GM04504 (cell line): ENCODE measurements at regions not wholly inside any gene's neighbourhood (a gene's known extent, or its start where the extent isn't known, plus 50 kb on each side); places are given as distances from the start of the nearest gene placed in this dataset.

Source experiments
- DNase-seq: peaks from one replicate; pipeline ENCODE4 v3.0.0-alpha.2; 2012; ENCODE audit warnings: low read depth

DNA sequence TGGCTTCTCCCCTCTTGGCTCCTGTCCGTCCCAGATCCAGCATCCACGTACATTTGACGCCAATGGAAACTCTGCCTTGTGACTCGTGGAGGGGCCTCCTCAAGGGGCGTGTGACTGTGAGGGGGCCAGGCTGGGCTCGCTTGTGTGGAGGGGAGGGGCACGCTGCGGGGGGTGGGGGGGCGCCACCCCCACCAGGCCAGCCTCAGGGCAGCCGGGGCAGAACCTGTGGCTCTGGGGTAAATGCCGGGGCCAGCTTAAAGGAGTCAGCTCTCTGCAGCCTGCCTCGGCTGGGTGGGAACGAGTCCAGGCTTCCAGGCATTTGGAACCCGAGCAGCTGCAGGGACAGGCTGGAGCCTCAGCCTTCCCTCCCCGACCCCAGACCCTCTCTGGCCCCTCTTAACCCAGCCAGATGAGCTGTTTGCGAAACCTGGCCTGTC lies 94.1 kb downstream of the SIK1 start:
- no peak for DNase-seq

DNA sequence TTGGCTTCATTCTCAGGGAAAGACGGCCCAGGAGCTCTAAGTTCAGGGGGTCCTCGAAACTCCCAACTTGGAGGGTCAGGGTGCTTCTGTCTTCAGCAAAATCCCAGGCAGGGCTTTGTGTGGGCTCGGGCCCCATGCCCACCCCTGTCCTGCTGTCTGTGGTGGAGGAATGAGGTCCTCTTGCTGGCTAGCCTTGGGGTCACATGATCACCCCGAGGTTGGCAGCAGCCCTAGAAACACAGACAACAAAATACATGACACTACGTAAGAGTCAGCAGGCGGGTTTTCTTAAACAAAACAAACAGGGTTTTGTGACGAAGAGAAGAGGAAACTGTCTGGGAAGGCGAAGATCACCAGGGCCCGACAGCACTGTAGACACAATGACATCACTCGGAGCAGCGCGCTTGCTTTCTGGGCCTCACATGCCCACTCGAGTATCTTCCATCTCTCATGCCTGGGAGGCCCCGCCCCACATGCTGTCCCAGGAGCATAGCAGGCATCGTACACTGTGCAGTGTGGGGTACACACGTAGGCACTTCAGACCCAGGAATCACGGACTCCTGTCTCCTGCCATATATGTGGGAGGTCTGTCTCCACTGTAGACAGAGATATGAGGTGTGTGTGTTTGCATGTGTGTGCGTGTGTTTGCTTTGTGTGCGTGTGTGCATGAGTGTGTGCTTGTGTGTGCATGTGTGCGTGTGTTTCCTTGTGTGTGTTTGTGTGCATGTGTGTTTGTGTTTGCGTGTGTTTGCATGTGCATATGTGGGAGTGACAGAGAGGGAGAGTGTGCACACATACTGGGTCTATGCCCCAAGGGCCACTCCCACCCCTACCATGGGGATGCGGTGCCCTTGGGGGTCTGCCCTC lies 94.7 kb downstream of the SIK1 start:
- no peak for DNase-seq

DNA sequence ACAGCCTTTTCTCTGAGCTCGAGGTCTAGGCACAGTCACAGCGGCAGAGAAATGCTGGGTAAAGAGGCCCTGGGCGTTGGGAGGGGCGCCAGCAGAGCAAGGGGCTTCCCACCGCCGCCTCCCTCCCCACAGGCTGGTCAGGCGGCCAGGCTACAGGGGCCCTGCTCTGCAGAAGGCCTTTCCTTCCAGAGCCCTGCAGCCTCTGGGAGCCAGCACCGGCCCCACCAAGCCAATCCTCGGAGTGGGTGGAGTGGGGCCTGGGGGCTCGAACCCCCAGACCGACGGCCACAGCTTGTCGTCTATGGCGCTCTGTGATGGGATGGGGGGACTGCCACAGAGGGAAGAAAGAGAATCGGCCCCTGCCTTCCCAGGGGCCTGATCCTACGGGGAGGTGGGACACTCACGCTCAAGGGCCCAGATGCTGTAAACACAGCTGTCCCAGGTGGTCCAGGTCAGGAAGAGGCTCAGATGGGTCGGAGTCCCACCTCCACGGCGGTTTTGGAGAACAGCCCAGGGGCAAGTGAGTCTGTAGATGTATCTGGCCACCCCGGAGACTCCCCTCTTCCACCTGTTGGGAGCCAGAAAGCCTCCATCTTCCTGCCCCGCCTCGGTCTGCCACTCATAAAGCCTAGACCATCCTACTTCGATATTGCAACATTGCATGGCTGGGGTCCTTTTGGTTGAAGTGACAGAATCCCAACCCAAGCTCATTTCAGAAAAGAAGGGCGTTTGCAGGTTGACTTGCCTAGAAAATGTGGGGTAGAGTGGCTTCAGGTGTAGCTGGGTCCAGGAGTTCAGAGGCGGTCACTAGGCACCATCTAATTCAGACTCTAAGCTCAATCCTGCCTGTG lies 95.6 kb downstream of the SIK1 start:
- DNase-seq: no peak

DNA sequence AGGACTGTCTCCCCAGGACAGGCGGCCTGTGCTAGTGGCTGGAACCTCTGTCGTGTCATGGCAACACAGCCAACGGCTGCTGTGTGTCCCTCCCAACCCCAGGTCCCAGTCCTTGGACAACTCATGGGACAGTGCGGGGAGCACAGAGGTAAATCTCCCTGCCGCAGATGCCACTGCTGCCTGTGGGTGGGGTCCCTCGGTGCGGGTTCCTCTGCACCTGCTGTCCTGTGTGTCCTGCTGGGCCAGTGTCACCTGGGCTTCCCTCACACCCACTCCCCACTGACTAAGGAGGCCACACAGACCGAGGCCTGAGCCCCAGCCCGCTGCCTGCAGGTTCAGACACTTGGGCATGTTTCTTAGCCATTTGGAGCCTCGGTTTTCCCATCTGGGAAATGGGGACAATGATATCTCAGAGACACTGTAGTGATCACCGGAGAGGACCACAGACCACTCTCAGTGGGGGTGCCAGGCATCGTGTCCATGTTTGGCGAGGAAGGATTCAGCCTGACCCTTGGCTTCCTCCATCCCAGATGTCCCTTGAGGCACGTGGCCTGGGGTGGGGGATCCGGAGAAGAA lies 96.5 kb downstream of the SIK1 start:
- no peak for DNase-seq

DNA sequence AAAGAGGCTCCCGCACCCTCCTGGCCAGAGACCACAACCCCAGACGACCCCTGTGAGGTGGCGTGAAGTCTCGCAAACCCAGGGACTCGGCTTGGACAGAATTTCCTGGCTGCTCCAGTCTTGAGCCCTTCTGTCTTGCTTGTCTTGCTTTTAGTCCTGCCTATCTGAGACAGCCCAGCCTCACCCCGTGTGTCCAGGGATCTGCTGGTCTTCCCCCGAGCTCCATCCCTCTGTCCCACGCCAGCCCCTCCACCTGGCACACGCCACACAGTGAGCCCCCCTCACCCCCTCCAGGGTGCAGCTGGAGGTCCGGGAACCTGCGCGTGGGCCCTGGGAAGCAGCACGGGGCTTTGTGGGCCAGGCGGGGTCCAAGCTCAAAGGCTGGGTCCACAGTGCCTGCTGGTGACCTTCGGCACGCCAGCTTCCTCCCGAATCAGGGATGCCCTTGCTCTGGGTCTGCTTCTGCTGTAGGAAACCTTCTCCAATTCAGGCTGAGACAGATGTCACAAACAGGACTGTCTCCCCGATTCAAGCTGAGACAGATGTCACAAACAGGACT lies 97.1 kb downstream of the SIK1 start:
- no peak for DNase-seq

DNA sequence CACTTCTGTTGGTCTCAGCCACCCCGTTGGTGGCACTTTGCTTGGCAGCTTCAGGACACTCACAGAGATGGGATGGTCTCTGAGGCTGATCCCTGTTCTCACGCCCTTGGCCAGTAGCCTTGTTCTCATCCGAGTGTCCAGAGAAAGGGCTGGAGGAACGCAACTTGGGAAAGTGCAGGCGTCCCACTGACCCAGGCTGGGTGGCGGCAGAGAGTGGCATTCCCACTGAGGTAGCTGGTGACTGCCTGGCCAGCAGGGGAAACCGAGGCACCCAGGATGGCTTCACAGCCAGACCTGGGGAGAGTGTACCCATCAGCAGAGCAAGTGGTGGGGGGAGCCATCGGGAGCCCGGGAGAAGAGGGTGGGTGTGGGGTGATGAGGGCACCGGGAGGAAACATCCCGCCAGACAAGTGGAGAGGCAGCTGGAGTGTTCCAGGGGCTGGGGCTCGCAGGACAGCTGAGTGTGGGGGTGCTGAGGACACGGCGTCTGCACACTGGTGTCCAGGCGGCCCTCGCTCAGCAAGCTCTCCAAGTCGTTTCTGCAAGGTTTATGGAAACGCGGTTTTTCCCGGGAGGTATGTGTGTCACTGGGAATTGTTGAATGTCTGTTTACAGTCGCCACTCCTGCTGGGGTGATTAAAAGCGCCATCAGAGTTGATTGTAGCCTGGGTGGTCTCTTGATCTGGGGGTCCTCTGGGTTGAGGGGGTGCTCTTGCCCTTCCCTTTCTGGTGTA lies 97.8 kb downstream of the SIK1 start:
- DNase-seq: no peak

DNA sequence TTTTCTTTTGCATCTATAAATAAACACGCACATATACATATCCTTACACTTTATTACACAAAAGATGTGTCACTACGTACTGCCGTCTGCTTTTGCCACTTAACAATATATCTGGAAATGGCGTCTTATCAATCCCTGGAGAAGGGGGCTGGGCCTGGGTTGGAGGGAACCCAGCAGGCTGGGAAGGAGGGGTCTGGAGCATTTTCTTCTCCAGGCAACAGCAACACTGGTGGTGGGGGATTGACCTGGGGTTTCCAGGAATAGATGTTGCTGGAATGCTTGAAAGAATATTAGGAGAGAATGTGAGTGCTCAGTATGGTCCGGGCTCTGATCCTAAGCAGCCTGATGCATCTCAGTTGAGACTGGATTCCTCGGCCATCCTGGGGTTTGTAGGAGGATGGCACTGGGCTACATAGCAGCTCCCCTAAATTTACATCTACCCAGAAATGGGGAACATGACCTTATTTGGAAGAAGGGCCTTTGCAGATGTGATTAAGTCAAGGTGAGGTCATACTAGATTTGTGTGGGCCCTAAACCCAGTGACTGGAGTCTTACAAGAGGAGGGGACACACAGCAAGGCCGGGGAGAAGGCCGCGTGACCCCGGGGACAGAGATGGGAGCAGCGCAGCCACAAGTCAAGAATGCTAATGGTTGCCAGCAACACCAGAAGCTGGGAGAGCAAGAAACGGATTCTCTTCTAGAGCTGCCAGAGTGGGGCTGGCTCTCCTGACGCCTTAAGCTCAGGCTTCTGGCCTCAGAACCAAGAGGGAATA lies 98.6 kb downstream of the SIK1 start:
- no peak for DNase-seq

DNA sequence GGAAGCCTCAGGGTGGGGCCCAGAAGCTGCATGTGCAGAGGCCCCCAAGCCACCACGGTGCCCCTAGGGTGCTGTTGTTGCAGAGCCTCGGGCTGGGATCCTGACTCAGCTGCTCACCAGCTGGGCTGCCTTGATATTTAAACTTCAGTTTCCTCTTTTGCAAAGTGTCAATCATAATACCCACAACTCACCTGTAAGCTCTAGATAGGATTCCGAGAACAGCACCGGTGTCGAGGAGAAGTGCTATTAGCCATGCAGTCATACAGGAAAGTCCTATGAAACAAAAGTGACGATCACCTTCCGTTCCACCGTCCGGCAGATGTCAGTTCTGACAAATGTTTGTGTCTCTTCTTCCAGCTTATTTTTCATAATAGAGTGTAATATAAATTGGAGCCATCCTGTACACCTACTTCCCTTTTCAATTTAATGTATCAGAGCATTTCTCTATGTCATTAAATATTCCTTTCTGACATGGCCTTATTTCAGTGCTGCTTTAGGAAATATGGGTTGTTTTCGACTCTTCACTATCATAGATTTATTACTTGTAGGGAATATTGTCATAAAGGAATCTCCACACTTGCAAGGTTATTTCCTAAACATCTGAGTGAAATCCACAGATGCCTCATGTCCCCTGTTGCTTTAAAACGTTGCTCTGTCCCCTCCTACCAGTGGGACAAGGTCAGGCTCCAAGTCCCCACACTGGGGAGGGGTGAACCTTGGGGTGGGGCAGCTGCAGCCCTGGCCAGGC lies 100.8 kb downstream of the SIK1 start:
- DNase-seq: no peak

DNA sequence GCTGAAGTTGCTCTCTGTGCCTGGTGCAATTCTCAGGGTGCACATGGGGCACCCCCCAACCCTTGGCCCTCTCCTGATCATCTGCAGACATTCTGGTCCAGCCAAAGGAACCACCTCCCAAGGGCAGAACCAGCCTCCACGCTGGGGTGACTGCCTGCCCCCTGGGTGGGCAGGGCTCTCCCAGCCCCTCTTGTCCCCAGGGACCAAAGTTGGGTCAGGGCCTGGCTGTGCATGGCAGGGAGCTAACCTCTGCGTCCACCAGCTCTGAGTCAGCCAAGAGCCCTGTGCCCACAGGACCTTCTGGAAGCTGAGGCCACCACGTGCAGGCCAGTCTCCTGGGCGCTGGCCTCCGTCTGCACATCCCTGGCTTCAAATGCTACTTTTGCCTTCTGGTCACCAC lies 101.9 kb downstream of the SIK1 start:
- no peak for DNase-seq

DNA sequence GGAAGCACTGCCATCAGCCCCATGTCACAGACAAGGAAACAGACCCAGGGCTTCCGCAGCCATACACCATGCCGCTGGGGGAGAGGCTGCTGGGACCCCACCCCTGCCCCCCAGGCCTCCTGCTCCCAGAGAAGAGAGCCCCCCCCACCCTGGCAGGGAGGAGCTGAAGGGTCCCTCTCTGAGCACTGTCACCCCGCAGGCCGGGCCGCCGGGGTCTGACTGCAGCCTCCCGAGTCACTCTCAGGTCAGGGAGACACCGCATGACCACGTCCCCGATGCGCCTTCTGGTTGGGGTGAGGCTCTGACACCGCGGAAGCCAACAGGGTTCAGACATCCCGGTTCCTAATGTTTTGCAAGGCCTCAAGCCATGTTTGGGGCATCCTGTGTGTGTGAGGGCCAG lies 102.3 kb downstream of the SIK1 start:
- no peak for DNase-seq

DNA sequence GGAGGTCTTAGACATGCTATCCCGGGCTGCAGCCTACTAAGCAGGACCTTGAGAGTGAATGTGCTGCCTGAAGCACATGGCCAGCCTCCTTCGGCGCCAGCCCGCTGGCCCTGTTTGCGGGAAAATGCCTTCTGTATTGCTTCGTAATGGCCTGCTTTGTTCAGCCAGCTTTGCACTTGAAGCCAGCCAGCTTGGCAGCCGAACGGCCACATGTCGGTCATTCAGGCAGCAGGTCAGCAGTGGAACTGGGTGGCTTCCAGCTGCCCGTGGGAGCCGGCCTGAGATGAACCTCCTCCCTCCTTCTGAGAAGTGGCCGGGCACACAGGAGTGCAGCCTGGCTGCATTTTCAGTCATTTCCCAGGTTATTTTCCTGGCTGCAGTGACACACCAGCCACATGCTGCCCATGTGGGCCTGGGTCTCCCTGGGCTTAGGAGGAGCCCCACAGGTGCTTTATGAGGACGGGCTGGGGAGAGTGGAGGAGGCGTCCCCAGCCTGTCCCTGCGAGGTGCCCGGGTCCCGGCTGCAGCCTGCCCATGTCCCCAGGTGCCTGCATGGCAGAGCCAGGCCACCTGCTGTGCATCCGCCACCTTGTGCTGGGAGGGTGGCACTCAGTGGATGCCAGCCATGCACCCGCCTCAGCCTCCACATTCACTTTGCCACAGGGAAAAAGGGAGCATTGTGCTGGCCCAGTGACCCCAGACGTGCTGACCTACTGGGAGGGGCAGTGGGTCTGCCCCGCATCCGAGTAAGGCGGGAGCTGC lies 103.5 kb downstream of the SIK1 start:
- no peak for DNase-seq

DNA sequence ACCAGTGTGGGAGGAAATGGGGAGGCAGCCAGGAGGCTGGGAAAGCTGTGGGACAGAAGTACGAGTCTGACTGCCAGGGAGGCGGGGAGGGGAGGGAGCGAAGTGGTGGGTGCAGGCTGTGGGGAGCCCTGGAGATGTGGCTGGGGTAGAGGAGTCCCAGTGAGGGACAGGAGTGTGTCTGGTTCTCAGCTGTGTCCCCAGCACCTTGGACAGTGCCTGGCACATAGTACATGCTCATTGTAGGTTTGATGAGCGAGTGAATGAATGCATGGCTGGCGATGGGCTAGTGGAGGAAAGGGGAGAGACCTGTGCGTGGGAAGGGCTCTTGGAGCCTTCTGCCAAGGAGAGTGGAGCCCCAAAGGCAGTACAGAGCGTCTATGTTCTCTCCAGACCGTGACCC lies 104.1 kb downstream of the SIK1 start:
- DNase-seq: no peak

DNA sequence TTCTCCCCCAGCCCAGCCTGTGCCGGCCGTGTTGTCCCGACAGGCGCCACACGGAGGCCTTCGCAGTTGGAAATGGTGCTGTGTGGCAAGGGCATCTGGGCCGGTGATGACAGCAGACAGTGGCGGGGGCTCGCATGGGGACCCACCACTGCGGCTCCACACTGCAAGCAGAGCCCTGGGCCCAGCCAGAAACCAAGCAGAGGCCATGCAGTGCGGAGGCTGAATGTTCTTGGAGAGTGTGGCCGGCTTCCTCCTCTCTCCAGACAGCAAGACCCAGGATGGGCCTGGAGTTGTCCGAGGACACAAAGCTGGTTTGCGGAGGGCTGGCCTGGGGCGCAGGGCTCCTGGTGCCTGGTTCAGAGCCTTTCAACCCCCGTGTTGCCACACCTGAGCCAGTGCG lies 104.6 kb downstream of the SIK1 start:
- DNase-seq: no peak

DNA sequence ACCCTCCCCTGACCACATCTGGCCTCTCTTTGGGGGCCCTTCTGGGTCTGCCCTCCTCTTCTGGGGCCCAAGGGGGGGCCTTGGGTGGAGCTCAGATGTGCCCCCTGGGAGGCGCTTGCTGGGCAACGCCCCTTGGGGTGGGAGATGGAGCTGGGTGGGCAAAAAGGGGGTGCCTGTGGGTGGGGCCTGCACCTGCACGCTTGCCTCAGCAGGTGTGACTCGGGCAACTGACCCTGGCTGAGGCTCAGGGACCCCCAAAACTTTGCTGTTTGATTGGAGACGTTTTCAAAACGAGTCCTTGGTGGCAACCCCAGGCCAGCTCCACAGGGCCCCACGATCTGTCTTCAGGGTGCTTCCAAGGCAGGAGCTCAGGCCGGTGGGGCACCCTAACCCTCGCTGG lies 105.3 kb downstream of the SIK1 start:
- DNase-seq: no peak

DNA sequence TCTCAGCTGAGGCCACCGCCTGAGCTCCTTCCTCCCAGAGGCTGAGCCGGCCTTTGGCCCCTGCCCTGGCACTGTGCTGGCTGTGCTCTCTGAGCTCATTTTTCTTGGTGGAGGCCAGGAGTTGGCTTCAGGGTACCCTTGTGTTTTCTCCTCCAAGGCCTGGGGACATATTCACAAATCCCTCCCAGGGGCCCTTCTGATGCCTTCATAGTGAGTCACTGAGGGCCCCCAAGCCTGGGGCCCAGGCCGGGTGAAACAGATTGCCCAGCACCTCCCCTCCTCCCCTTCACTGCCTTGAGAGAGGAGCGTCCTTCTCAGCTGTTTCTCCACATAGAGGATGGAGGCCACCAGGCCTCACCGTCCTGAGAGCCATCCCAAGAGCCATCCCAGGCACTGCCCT lies 105.8 kb downstream of the SIK1 start:
- no peak for DNase-seq

DNA sequence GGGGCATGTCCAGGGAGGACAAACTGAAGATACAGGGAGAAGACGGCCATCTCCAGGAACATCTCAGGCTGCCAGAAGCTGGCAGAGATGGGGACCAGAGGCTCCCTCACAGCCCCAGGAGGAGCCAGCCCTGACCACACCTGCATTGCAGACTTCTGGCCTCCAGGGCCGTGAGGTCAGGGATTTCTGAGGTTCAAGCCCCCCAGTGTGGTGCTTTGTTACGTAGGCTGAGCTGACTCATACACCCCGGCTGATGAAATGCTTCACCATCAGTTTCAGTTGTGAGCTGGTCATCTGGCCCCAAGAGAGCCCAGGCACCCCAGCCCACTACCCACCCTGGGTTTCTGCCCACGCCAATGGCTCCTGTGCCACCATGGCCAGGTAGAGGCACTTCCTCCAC lies 106.4 kb downstream of the SIK1 start:
- DNase-seq: no peak

DNA sequence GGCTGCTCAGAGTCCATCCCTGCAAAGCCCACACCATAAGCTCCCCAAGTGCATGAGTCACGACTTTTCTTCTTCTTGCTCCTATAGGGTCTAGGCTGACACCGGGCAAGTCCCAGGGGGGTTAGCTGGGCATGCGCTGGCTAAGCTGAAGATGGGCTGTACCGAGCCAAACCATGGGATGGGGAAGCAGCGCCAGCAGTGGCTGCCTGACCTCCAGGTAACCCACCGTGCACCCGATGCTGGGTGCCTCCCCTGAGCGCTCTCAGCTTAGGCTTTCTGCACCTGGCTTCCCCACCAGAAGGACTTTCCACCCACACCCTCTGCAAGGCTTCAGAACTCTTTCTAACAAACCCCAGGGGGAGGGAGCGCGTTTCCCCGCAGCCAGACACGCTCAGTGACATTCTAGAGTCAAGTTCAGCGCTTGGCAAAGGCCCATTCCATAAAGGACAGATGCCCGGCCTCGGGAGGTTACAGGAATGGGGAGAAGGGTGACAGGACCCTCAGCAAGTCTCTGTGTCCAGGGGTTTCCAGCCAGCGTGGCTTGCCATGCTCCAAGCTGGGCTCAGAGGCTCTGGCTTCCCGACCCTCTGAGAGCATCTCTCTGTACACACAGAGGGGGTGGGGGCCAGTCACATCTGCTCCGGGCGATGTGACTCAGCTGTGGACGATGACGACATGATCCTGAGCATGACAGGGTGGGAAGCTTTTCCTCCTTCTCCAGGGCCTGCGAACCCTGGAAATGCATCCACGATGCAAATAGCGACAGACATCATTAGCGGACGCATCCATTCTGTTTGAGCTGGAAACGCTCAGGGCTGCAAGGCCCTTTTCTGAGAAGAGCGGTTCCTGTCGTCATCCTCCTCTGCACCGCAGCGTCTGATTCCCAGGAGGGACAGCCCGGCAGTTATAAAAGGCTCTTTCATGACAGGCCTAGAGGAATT lies 107.8 kb downstream of the SIK1 start:
- DNase-seq: peak; percentile 47

DNA sequence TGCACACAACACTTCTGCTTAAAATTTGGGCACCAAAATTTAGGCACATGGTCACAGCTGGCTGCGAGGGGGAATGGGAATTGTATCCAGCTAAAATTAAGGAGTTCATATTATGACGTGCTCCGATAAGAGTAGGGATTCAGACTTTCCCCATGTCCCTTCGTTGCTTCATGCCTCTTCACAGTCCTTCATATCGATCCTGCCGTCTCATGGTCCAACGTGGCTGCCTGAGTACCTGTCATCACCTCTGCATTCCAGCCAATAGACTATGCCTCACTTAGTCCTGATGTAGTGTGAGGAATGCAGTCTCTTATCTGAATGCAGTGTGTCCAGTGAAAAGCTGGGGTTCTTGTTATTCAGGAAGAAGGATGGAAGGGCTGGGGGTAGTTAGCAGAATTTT lies 108.6 kb downstream of the SIK1 start:
- DNase-seq: no peak

DNA sequence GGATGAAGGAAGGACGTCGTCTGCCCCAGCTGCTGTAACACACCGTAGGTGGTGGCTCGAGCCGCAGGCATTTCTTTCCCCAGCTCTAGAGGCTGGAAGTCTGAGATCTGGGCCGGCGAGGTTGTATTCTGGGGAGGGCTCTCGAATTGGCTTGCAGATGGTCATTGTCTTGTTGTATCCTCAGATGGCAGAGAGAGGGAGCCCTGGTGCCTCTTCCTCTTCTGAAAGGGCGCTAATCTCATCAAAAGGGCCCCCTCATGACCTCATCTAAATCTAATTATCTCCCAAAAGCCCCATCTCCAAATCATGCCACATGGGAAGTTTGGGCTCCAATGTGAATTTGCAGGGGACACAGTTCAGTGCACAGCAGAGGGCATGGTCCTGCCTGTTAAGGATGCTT lies 109.0 kb downstream of the SIK1 start:
- no peak for DNase-seq
